ENCODE measurements at regions not wholly inside any gene's neighbourhood (a gene's known extent, or its start where the extent isn't known, plus 50 kb on each side); places are given as distances from the start of the nearest gene placed in this dataset.

GRCh38 chr21:27423906-27424595, 457.2 kb upstream of the ADAMTS5 start:
- TF ChIP-seq CTCF (IDR thresholded peaks at IDR 0.05; ENCODE audit: insufficient read depth, low read length, poor library complexity, severe bottlenecking), result no peak
- no peak for TF ChIP-seq EZH2phosphoT487 (conservative IDR thresholded peaks at IDR 0.05; ENCODE audit: low read length)
